ENCODE measurements at regions not wholly inside any gene's neighbourhood (a gene's known extent, or its start where the extent isn't known, plus 50 kb on each side); places are given as distances from the start of the nearest gene placed in this dataset.

GRCh38 chr17:30588798-30589247 lies 111.6 kb downstream of the GOSR1 start:
- TF ChIP-seq CTCF (IDR thresholded peaks at IDR 0.05; ENCODE audit: insufficient read depth, low read length, poor library complexity, severe bottlenecking) (no peak), EZH2phosphoT487 (conservative IDR thresholded peaks at IDR 0.05; ENCODE audit: low read length) (no peak)
